ENCODE measurements at regions not wholly inside any gene's neighbourhood (a gene's known extent, or its start where the extent isn't known, plus 50 kb on each side); places are given as distances from the start of the nearest gene placed in this dataset.

GRCh38 chr4:30904588-30904987 is 184.4 kb downstream of the PCDH7 start:
- Mint-ChIP-seq H3K27ac (no peak overlapping the region), H3K27me3 (ENCODE audit: low read depth in 2 of 2) (no peaks in the 10 kb centered on the region), H3K36me3 (no peaks in the 10 kb centered on the region), H3K4me1 (no peaks in the 10 kb centered on the region), H3K4me3 (no peak overlapping the region), H3K9me3 (peaks cover 11 to 15% of the 10 kb centered on the region in 2 donors)
- H3K9me3 ChIP-seq (ENCODE audit: control insufficient read depth, insufficient read depth, low read length) = no peaks in the 10 kb centered on the region
- no peaks in the 10 kb centered on the region for H3K4me1 ChIP-seq (ENCODE audit: control insufficient read depth, insufficient read depth, low read length)
- H3K27me3 ChIP-seq (ENCODE audit: control insufficient read depth, insufficient read depth, low read length) = no peaks in the 10 kb centered on the region
- no peak overlapping the region for H3K27ac ChIP-seq (ENCODE audit: low read length)
- intact Hi-C loops (cut with micrococcal nuclease) = no loop called here
- no peak for ATAC-seq
- TF ChIP-seq CTCF (IDR thresholded peaks at IDR 0.05) = no peak
- WGBS (ENCODE audit: insufficient coverage) = 100% methylated on average over 2 of the region's 2 CpGs
- no peak for DNase-seq
- H3K36me3 ChIP-seq (ENCODE audit: control insufficient read depth, insufficient read depth, low read length) = no peaks in the 10 kb centered on the region
- H3K4me3 ChIP-seq (ENCODE audit: low read length) = no peak overlapping the region

- H3K27me3 Mint-ChIP-seq (ENCODE audit: low read depth in 2 of 2) = no peaks in the 10 kb centered on the region
- intact Hi-C loops (cut with micrococcal nuclease) = no loop called here
- ATAC-seq = no peak
Measured at GRCh38 chr4:30912098-30912714, 192.0 kb downstream of the PCDH7 start.

DNA sequence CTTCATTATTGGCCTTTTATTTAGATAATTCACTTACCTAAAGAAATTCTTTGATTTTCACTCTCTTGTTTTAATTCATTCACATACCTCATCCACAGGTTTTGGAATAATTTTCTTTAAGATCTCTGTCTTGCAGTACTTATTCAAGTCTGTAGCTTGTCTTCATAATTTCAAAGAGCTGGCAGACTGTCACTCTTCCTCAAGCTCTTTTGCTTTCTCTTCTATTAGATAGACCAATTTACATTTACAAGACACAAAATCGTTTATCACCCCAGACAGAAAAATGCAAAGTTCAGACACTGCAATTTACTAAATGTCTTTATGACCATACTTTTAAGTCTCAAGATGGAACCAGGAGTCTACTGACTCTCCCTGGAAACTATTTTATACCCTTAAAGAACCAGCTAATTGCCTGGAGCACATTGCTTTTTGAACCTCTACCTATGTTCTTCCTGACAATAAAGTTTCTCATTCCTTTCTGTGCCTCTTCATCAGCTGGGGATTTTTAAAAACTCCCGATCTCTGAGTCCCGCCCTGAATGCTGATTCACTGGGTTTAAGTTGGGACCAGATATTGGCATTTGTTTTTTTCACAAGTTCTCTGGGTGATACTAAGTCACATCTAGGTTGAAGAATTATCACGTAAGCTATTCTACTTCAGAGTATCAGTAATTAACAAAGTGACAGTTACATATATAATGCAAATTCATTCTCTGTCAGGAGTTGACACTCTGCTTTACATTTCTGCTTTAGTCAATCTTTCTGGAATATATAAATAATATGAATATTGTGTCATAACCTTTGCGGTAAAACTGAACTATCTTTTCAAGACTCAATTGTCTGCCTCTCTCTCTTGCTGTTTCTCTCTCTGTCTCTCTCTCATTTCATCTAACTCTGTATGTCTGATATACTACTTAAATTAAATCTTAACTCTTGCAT is 196.4 kb downstream of the PCDH7 start:
- Histone ChIP-seq H3K9me3 (ENCODE audit: control insufficient read depth, insufficient read depth, low read length) (no peaks in the 10 kb centered on the region), H3K4me3 (ENCODE audit: low read length) (no peak overlapping the region), H3K27me3 (ENCODE audit: control insufficient read depth, insufficient read depth, low read length) (no peaks in the 10 kb centered on the region), H3K4me1 (ENCODE audit: control insufficient read depth, insufficient read depth, low read length) (no peaks in the 10 kb centered on the region), H3K36me3 (ENCODE audit: control insufficient read depth, insufficient read depth, low read length) (no peaks in the 10 kb centered on the region), H3K27ac (ENCODE audit: low read length) (no peak overlapping the region)
- Mint-ChIP-seq H3K4me1 (no peaks in the 10 kb centered on the region), H3K36me3 (peaks cover 14% of the 10 kb centered on the region), H3K27me3 (ENCODE audit: low read depth in 2 of 2) (no peaks in the 10 kb centered on the region), H3K4me3 (no peak overlapping the region), H3K27ac (no peak overlapping the region), H3K9me3 (peaks cover 10 to 18% of the 10 kb centered on the region in 2 donors)
- ATAC-seq = no peak
- WGBS (ENCODE audit: insufficient coverage) = 84% methylated on average over 3 of the region's 5 CpGs
- intact Hi-C loops (cut with micrococcal nuclease) = no loop called here
- TF ChIP-seq CTCF (IDR thresholded peaks at IDR 0.05) = no peak
- no peak for DNase-seq

More at GRCh38 chr4:30912098-30912714, 192.0 kb downstream of the PCDH7 start:
- Histone ChIP-seq H3K36me3 (ENCODE audit: control insufficient read depth, insufficient read depth, low read length) (no peaks in the 10 kb centered on the region), H3K9me3 (ENCODE audit: control insufficient read depth, insufficient read depth, low read length) (no peaks in the 10 kb centered on the region), H3K27ac (ENCODE audit: low read length) (no peak overlapping the region), H3K4me1 (ENCODE audit: control insufficient read depth, insufficient read depth, low read length) (no peaks in the 10 kb centered on the region), H3K27me3 (ENCODE audit: control insufficient read depth, insufficient read depth, low read length) (no peaks in the 10 kb centered on the region), H3K4me3 (ENCODE audit: low read length) (no peak overlapping the region)
- H3K9me3 Mint-ChIP-seq = peaks cover 11 to 15% of the 10 kb centered on the region in 2 donors
- H3K4me3 Mint-ChIP-seq = no peak overlapping the region
- no peak for TF ChIP-seq CTCF (IDR thresholded peaks at IDR 0.05)
- no peaks in the 10 kb centered on the region for H3K4me1 Mint-ChIP-seq
- H3K36me3 Mint-ChIP-seq = peaks cover 12% of the 10 kb centered on the region
- no peak overlapping the region for H3K27ac Mint-ChIP-seq
- WGBS (ENCODE audit: insufficient coverage) = 6% methylated on average over 1 of the region's 1 CpG
- no peak for DNase-seq

All from natural killer cell (primary cell).